HEK293 (cell line): ENCODE measurements at regions not wholly inside any gene's neighbourhood (a gene's known extent, or its start where the extent isn't known, plus 50 kb on each side); places are given as distances from the start of the nearest gene placed in this dataset.

Source experiments
- CTCF ChIA-PET: fragments of 350-600 bp; formaldehyde crosslinking; extraction: SDS; loops from one replicate; lab custom pipeline; 2021; ENCODE audit warnings: antibody characterized with exemption; lab: Yijun Ruan, JAX
- POLR2A ChIA-PET: fragments of 300-600 bp; formaldehyde crosslinking; extraction: SDS; loops from one replicate; lab custom pipeline; 2020; ENCODE audit warnings: antibody characterized with exemption, inconsistent platforms; lab: Yijun Ruan, JAX
- H3K27ac ChIP-seq: fragments of 200-500 bp; sonication (Bioruptor generic); 2 replicates; pipeline ENCODE4 v1.5.1; 2014; ENCODE audit warnings: low read depth, low read length, control low read depth, inconsistent platforms; ENCODE audit errors: extremely low read depth
- H3K36me3 ChIP-seq, 2 experiments: fragments of 200-500 bp in 1 of 2; sonication (Bioruptor generic) in 1 of 2; 1 replicate in 1 of 2; 2 replicates in 1 of 2; pipeline ENCODE4 v1.5.1; 2014 to 2017; ENCODE audit warnings: inconsistent platforms in 2 of 2, low read length in 2 of 2; ENCODE audit not compliant: control insufficient read depth in 2 of 2, insufficient read depth in 1 of 2
- H3K4me1 ChIP-seq: fragments of 200-500 bp; sonication (Bioruptor generic); 2 replicates; pipeline ENCODE4 v1.5.1; 2014; ENCODE audit warnings: mild to moderate bottlenecking, low read length, inconsistent platforms; ENCODE audit not compliant: control insufficient read depth, insufficient read depth
- H3K4me3 ChIP-seq: 2 replicates; pipeline ENCODE4 v1.5.1; 2011; ENCODE audit warnings: low read depth, mild to moderate bottlenecking, control low read depth, low read length, moderate library complexity
- H3K9me3 ChIP-seq: fragments of 200-500 bp; sonication (Bioruptor generic); 2 replicates; pipeline ENCODE4 v1.5.1; 2014; ENCODE audit warnings: low read depth, low read length, inconsistent platforms; ENCODE audit not compliant: control insufficient read depth, insufficient read depth
- ZNF146 ChIP-seq: fragments of 450-650 bp; formaldehyde crosslinking; IDR thresholded peaks from 2 replicates; pipeline ENCODE4 v1.5.1; 2016; ENCODE audit warnings: missing biosample characterization, missing genetic modification characterization
- ZNF211 ChIP-seq: fragments of 450-650 bp; formaldehyde crosslinking; IDR thresholded peaks from 2 replicates; pipeline ENCODE4 v1.5.1; 2016; ENCODE audit warnings: low read depth, missing biosample characterization, missing genetic modification characterization
- ZNF416 ChIP-seq: fragments of 450-650 bp; formaldehyde crosslinking; IDR thresholded peaks from 2 replicates; pipeline ENCODE4 v1.5.1; 2016; ENCODE audit warnings: missing biosample characterization, missing genetic modification characterization
- ZNF544 ChIP-seq: fragments of 450-650 bp; formaldehyde crosslinking; IDR thresholded peaks from 2 replicates; pipeline ENCODE4 v1.5.0; 2017; ENCODE audit warnings: missing biosample characterization, missing genetic modification characterization
- ZNF658 ChIP-seq: fragments of 450-650 bp; formaldehyde crosslinking; IDR thresholded peaks from 2 replicates; pipeline ENCODE4; 2016; ENCODE audit warnings: missing biosample characterization, missing genetic modification characterization
- ZNF664 ChIP-seq: fragments of 450-650 bp; formaldehyde crosslinking; IDR thresholded peaks from 2 replicates; pipeline ENCODE4 v1.5.1; 2016; ENCODE audit warnings: missing biosample characterization, missing genetic modification characterization
- ZXDB ChIP-seq: fragments of 450-650 bp; formaldehyde crosslinking; IDR thresholded peaks from 2 replicates; pipeline ENCODE4 v1.5.1; 2016; ENCODE audit warnings: missing biosample characterization, missing genetic modification characterization
- TF ChIP-seq, protein P1 (sequence below): fragments of 450-650 bp; formaldehyde crosslinking; IDR thresholded peaks from 2 replicates; pipeline ENCODE4 v1.5.1; 2016; ENCODE audit warnings: missing biosample characterization, missing genetic modification characterization
- TF ChIP-seq, protein P2 (sequence below): fragments of 450-650 bp; formaldehyde crosslinking; IDR thresholded peaks from 2 replicates; pipeline ENCODE4 v1.5.1; 2016; ENCODE audit warnings: missing biosample characterization, missing genetic modification characterization, low read depth
- TF ChIP-seq, protein P3 (sequence below): fragments of 450-650 bp; formaldehyde crosslinking; IDR thresholded peaks from 2 replicates; pipeline ENCODE4 v1.5.1; 2016; ENCODE audit warnings: missing biosample characterization, missing genetic modification characterization
- TF ChIP-seq, protein P4 (sequence below): fragments of 450-650 bp; formaldehyde crosslinking; IDR thresholded peaks from 2 replicates; pipeline ENCODE4 v1.5.0; 2017; ENCODE audit warnings: missing biosample characterization, missing genetic modification characterization, borderline replicate concordance
- TF ChIP-seq, protein P5 (sequence below): IDR thresholded peaks from 2 replicates; pipeline ENCODE4 v1.6.1; 2011; ENCODE audit warnings: mild to moderate bottlenecking, low read depth, low read length, borderline replicate concordance
- TF ChIP-seq, protein P6 (sequence below): fragments of 450-650 bp; formaldehyde crosslinking; IDR thresholded peaks from 2 replicates; pipeline ENCODE4 v1.5.1; 2016; ENCODE audit warnings: missing biosample characterization, missing genetic modification characterization, borderline replicate concordance

DNA sequence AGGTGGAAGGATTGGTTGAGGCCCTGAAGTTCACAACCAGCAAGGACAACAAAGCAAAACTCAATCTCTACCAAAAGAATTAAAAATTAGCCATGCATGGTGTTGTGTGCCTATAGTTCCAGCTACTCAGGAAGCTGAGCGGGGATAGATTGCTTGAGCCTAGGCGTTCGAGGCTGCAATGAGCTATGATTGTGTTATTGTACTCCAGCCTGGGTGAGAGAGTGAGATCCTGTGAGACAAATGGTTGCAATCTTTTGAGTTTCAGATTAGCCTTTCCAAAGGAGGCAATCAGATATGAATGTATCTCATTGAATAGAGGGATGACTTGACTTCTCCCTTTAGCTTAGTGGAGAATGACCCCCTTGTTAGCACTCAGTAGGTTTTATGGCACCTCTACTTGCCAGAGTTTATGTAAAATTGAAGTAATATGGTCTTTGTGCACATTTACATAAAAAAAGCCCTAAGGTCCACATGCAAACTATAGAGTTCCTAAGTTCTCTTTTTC is 105.6 kb upstream of the OLFM3 start (continued):
- TF ChIP-seq, protein P1, sequence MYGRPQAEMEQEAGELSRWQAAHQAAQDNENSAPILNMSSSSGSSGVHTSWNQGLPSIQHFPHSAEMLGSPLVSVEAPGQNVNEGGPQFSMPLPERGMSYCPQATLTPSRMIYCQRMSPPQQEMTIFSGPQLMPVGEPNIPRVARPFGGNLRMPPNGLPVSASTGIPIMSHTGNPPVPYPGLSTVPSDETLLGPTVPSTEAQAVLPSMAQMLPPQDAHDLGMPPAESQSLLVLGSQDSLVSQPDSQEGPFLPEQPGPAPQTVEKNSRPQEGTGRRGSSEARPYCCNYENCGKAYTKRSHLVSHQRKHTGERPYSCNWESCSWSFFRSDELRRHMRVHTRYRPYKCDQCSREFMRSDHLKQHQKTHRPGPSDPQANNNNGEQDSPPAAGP (tag by site-specific recombination): no peak
- TF ChIP-seq, protein P2, sequence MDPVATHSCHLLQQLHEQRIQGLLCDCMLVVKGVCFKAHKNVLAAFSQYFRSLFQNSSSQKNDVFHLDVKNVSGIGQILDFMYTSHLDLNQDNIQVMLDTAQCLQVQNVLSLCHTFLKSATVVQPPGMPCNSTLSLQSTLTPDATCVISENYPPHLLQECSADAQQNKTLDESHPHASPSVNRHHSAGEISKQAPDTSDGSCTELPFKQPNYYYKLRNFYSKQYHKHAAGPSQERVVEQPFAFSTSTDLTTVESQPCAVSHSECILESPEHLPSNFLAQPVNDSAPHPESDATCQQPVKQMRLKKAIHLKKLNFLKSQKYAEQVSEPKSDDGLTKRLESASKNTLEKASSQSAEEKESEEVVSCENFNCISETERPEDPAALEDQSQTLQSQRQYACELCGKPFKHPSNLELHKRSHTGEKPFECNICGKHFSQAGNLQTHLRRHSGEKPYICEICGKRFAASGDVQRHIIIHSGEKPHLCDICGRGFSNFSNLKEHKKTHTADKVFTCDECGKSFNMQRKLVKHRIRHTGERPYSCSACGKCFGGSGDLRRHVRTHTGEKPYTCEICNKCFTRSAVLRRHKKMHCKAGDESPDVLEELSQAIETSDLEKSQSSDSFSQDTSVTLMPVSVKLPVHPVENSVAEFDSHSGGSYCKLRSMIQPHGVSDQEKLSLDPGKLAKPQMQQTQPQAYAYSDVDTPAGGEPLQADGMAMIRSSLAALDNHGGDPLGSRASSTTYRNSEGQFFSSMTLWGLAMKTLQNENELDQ: no peak

DNA sequence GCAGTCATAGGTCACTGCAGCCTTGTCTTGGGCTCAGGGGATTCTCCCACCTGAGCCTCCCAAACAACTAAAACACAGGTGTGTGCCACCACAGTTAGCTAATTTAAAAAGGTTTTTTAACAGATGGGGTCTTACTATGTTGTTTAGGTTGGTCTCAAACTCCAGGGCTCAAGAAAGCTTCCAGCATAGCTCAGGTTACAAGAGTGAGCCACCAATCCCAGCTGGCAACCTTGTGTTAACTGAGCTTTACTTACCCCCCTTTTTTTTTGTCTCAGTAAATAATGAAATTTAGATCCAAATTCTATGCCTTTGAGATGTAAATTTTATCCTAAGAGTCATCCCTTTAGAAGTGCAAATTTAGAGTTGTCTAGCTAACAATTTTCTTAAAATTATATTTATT is 103.9 kb upstream of the OLFM3 start:
- H3K9me3 ChIP-seq: no peaks in the 10 kb centered on the region
- H3K4me1 ChIP-seq: no peaks in the 10 kb centered on the region
- no peak overlapping the region for H3K4me3 ChIP-seq
- CTCF ChIA-PET: no interaction called here
- no peaks in the 10 kb centered on the region for H3K36me3 ChIP-seq
- TF ChIP-seq ZNF664 (tag by site-specific recombination) (no peak), ZNF211 (no peak), ZNF416 (no peak), ZNF658 (tag by site-specific recombination) (no peak), ZNF544 (tag by site-specific recombination) (no peak), ZXDB (tag by site-specific recombination) (no peak), ZNF146 (tag by site-specific recombination) (no peak)
- TF ChIP-seq, protein P3, sequence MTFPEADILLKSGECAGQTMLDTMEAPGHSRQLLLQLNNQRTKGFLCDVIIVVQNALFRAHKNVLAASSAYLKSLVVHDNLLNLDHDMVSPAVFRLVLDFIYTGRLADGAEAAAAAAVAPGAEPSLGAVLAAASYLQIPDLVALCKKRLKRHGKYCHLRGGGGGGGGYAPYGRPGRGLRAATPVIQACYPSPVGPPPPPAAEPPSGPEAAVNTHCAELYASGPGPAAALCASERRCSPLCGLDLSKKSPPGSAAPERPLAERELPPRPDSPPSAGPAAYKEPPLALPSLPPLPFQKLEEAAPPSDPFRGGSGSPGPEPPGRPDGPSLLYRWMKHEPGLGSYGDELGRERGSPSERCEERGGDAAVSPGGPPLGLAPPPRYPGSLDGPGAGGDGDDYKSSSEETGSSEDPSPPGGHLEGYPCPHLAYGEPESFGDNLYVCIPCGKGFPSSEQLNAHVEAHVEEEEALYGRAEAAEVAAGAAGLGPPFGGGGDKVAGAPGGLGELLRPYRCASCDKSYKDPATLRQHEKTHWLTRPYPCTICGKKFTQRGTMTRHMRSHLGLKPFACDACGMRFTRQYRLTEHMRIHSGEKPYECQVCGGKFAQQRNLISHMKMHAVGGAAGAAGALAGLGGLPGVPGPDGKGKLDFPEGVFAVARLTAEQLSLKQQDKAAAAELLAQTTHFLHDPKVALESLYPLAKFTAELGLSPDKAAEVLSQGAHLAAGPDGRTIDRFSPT (tag by site-specific recombination): no peak
- TF ChIP-seq, protein P4, sequence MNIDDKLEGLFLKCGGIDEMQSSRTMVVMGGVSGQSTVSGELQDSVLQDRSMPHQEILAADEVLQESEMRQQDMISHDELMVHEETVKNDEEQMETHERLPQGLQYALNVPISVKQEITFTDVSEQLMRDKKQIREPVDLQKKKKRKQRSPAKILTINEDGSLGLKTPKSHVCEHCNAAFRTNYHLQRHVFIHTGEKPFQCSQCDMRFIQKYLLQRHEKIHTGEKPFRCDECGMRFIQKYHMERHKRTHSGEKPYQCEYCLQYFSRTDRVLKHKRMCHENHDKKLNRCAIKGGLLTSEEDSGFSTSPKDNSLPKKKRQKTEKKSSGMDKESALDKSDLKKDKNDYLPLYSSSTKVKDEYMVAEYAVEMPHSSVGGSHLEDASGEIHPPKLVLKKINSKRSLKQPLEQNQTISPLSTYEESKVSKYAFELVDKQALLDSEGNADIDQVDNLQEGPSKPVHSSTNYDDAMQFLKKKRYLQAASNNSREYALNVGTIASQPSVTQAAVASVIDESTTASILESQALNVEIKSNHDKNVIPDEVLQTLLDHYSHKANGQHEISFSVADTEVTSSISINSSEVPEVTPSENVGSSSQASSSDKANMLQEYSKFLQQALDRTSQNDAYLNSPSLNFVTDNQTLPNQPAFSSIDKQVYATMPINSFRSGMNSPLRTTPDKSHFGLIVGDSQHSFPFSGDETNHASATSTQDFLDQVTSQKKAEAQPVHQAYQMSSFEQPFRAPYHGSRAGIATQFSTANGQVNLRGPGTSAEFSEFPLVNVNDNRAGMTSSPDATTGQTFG (tag by site-specific recombination): no peak
- TF ChIP-seq, protein P5, sequence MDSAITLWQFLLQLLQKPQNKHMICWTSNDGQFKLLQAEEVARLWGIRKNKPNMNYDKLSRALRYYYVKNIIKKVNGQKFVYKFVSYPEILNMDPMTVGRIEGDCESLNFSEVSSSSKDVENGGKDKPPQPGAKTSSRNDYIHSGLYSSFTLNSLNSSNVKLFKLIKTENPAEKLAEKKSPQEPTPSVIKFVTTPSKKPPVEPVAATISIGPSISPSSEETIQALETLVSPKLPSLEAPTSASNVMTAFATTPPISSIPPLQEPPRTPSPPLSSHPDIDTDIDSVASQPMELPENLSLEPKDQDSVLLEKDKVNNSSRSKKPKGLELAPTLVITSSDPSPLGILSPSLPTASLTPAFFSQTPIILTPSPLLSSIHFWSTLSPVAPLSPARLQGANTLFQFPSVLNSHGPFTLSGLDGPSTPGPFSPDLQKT: no peak
- TF ChIP-seq, protein P6, sequence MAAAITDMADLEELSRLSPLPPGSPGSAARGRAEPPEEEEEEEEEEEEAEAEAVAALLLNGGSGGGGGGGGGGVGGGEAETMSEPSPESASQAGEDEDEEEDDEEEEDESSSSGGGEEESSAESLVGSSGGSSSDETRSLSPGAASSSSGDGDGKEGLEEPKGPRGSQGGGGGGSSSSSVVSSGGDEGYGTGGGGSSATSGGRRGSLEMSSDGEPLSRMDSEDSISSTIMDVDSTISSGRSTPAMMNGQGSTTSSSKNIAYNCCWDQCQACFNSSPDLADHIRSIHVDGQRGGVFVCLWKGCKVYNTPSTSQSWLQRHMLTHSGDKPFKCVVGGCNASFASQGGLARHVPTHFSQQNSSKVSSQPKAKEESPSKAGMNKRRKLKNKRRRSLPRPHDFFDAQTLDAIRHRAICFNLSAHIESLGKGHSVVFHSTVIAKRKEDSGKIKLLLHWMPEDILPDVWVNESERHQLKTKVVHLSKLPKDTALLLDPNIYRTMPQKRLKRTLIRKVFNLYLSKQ: no peak
- H3K27ac ChIP-seq: no peak overlapping the region
- POLR2A ChIA-PET: no interaction called here
